GM12865 (cell line): ENCODE measurements at regions not wholly inside any gene's neighbourhood (a gene's known extent, or its start where the extent isn't known, plus 50 kb on each side); places are given as distances from the start of the nearest gene placed in this dataset.
"Not testable (repeated sequence)": the region's sequence is repeated elsewhere in the genome, so short reads cannot be mapped to it uniquely, and the experiment has no call there.

Experiments used
- DNase-seq: peaks from one replicate; pipeline ENCODE4 v3.0.0; 2010; ENCODE audit warnings: low read depth
- H3K4me3 ChIP-seq: 2 replicates; pipeline ENCODE4 v1.5.1; 2011; ENCODE audit warnings: mild to moderate bottlenecking, low read depth, low read length, control low read depth
- CTCF ChIP-seq: IDR thresholded peaks from 2 replicates; pipeline ENCODE4 v1.5.1; 2011; ENCODE audit warnings: low read length, control low read depth, low read depth, inconsistent platforms; ENCODE audit not compliant: insufficient read depth; ENCODE audit errors: missing control alignments

- no peak for TF ChIP-seq CTCF
- no peak for DNase-seq
These were observed 52.5 kb upstream of the WDFY3 start for GRCh38 chr4:85018983-85019382.

GRCh38 chr4:85019411-85019810 is 52.9 kb upstream of the WDFY3 start:
- DNase-seq, result no peak
- no peak overlapping the region for H3K4me3 ChIP-seq
- no peak for TF ChIP-seq CTCF

More at GRCh38 chr4:85018983-85019382, 52.5 kb upstream of the WDFY3 start:
- no peak overlapping the region for H3K4me3 ChIP-seq

GRCh38 chr4:85024671-85025070 is 58.2 kb upstream of the WDFY3 start:
- TF ChIP-seq CTCF, result no peak

GRCh38 chr4:85028910-85029309 is 62.4 kb upstream of the WDFY3 start:
- H3K4me3 ChIP-seq, result no peak overlapping the region
- TF ChIP-seq CTCF, result no peak
- no peak for DNase-seq

More at GRCh38 chr4:85024671-85025070, 58.2 kb upstream of the WDFY3 start:
- no peak overlapping the region for H3K4me3 ChIP-seq
- no peak for DNase-seq

GRCh38 chr4:85029453-85029852 is 63.0 kb upstream of the WDFY3 start:
- DNase-seq, result no peak
- no peak overlapping the region for H3K4me3 ChIP-seq
- no peak for TF ChIP-seq CTCF

GRCh38 chr4:85030156-85030555 is 63.7 kb upstream of the WDFY3 start:
- DNase-seq, result no peak
- TF ChIP-seq CTCF, result no peak
- H3K4me3 ChIP-seq, result no peak overlapping the region

- H3K4me3 ChIP-seq, result not testable (repeated sequence)
These were observed 67.3 kb upstream of the WDFY3 start for GRCh38 chr4:85033838-85034237.

More at GRCh38 chr4:85033838-85034237, 67.3 kb upstream of the WDFY3 start:
- not testable (repeated sequence) for DNase-seq
